SK-N-MC (cell line): ENCODE measurements at regions not wholly inside any gene's neighbourhood (a gene's known extent, or its start where the extent isn't known, plus 50 kb on each side); places are given as distances from the start of the nearest gene placed in this dataset.

Experiments used
- EZH2 ChIP-seq: fragments of 200-600 bp; sonication (generic); IDR thresholded peaks from one replicate; pipeline ENCODE4 v1.6.1; 2017; ENCODE audit warnings: antibody characterized with exemption
- POLR2AphosphoS5 ChIP-seq: IDR thresholded peaks from 2 replicates; pipeline ENCODE4 v1.6.1; 2012; ENCODE audit warnings: mild to moderate bottlenecking, low read depth, low read length, borderline replicate concordance

DNA sequence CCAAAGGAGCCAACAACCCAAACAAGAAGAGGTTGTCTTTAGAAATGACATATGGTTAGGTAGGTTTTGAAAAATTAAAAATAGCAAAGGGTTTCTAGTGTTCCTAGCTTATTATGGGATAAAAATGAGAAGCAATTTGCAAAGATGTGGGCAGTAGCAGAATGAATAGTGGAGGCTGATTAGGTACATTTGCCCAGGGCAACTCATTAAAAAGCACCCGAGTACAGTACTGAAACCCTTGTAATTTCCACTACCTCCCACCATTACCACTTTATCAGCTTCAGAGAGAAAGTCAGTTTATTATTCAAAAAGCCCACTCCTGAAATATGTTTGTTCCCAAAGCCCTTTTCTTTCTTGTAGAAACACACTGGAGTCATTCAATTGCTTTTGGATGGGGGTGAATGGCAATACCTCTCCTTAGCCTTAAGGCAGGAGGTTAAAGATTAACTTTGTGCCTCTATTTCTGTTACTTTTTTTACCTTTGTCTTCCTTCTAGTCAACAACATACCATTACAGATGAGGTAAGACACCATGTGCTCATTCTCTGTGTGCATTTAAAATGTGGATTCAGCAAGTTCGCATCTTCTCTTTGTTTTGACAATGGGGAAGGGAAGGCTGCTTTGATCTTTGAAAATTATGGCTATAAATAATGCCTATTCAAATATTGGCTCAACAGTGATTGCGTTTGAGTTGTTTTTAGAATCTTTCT lies 353.8 kb upstream of the CASK start:
- TF ChIP-seq POLR2AphosphoS5, result no peak
- no peak for TF ChIP-seq EZH2
